NB4 (cell line): ENCODE measurements at regions not wholly inside any gene's neighbourhood (a gene's known extent, or its start where the extent isn't known, plus 50 kb on each side); places are given as distances from the start of the nearest gene placed in this dataset.

Experiments used
- CTCF ChIP-seq: IDR thresholded peaks from one replicate; pipeline ENCODE4 v1.5.1; 2012; ENCODE audit warnings: low read depth, low read length
- POLR2A ChIP-seq: IDR thresholded peaks from 2 replicates; pipeline ENCODE4 v1.6.1; 2011; ENCODE audit warnings: mild to moderate bottlenecking; ENCODE audit not compliant: insufficient read length; ENCODE audit errors: extremely low read depth

GRCh38 chr3:116630494-116630893 is 79.1 kb upstream of the TUSC7 start:
- no peak for TF ChIP-seq POLR2A
- TF ChIP-seq CTCF: no peak
